Spleen (tissue), 7 donors: ENCODE measurements at regions not wholly inside any gene's neighbourhood (a gene's known extent, or its start where the extent isn't known, plus 50 kb on each side); places are given as distances from the start of the nearest gene placed in this dataset.

ENCODE experiments used
- CTCF ChIP-seq, 11 experiments: fragments of 200-600 bp in 7 of 11; fragments of 450-650 bp in 4 of 11; sonication (generic) in 4 of 11; IDR thresholded peaks in 8 of 11; conservative IDR thresholded peaks in 3 of 11; 1 replicate in 7 of 11; 2 replicates in 4 of 11; pipeline versions ENCODE4 v1.4.0 to v1.8.0; 2016 to 2021; ENCODE audit warnings: antibody characterized with exemption in 11 of 11, inconsistent platforms in 4 of 11, mild to moderate bottlenecking in 1 of 11
- POLR2A ChIP-seq, 3 donors: fragments of 450-650 bp; IDR thresholded peaks; one replicate each; pipeline ENCODE4 v1.5.1; 2017; ENCODE audit warnings: antibody characterized with exemption in 3 of 3, mild to moderate bottlenecking in 1 of 3
- POLR2AphosphoS5 ChIP-seq, 3 donors: sonication (generic); formaldehyde crosslinking; IDR thresholded peaks; one replicate each; pipeline ENCODE4 v1.5.1; 2017; ENCODE audit warnings: antibody characterized with exemption in 3 of 3
- donor health status: DM: no; HTN: no; CAD: no; lungs with moderate emphysema.
- donor health status: DM: no; HTN: no; CAD: no.
- donor health status: DM: no; HTN: no; CAD: no.

GRCh38 chr9:26597542-26598149 lies 295.0 kb downstream of the CAAP1 start:
- TF ChIP-seq CTCF (IDR thresholded peaks at IDR 0.05 in 8 of 11, conservative IDR thresholded peaks at IDR 0.05 in 3 of 11) (no peak), POLR2A (IDR thresholded peaks at IDR 0.05) (no peak), POLR2AphosphoS5 (IDR thresholded peaks at IDR 0.05) (no peak)
